RWPE2 (cell line): ENCODE measurements at regions not wholly inside any gene's neighbourhood (a gene's known extent, or its start where the extent isn't known, plus 50 kb on each side); places are given as distances from the start of the nearest gene placed in this dataset.

ENCODE experiments used
- ATAC-seq: fragments of 200-7000 bp; cut with Tn5 transposase; 3 replicates; pipeline ENCODE4 v1.9.1; 2021; ENCODE audit warnings: low read depth
- DNase-seq: peaks from one replicate; pipeline ENCODE4 v3.0.0-alpha.2; 2020; ENCODE audit warnings: low spot score
- H3K27ac ChIP-seq: fragments of 450-650 bp; 2 replicates; pipeline ENCODE4 v1.5.1; 2017; ENCODE audit warnings: mild to moderate bottlenecking; ENCODE audit not compliant: poor library complexity, severe bottlenecking
- H3K27me3 ChIP-seq: fragments of 250-450 bp; sonication (Bioruptor Pico); 2 replicates; pipeline ENCODE4 v1.5.1; 2021; ENCODE audit warnings: mild to moderate bottlenecking, moderate library complexity; ENCODE audit not compliant: insufficient read depth, poor library complexity, severe bottlenecking
- H3K36me3 ChIP-seq: fragments of 250-450 bp; sonication (Bioruptor Pico); 2 replicates; pipeline ENCODE4 v1.5.1; 2020; ENCODE audit warnings: low read depth, mild to moderate bottlenecking, moderate library complexity
- H3K4me1 ChIP-seq: fragments of 250-450 bp; sonication (Bioruptor Pico); 2 replicates; pipeline ENCODE4 v1.5.1; 2021; ENCODE audit warnings: mild to moderate bottlenecking, moderate library complexity; ENCODE audit not compliant: insufficient read depth, poor library complexity, severe bottlenecking
- H3K4me3 ChIP-seq: fragments of 250-450 bp; sonication (Bioruptor Pico); 2 replicates; pipeline ENCODE4 v1.5.1; 2021; ENCODE audit warnings: mild to moderate bottlenecking, moderate library complexity; ENCODE audit not compliant: severe bottlenecking
- H3K9me3 ChIP-seq: fragments of 250-450 bp; sonication (Bioruptor Pico); 2 replicates; pipeline ENCODE4 v1.5.1; 2021; ENCODE audit warnings: mild to moderate bottlenecking, moderate library complexity; ENCODE audit not compliant: severe bottlenecking
- TF ChIP-seq, protein P1 (sequence below): fragments of 450-650 bp; IDR thresholded peaks from one replicate; pipeline ENCODE4 v1.5.1; 2017; ENCODE audit warnings: mild to moderate bottlenecking, moderate library complexity; ENCODE audit not compliant: poor library complexity, severe bottlenecking

DNA sequence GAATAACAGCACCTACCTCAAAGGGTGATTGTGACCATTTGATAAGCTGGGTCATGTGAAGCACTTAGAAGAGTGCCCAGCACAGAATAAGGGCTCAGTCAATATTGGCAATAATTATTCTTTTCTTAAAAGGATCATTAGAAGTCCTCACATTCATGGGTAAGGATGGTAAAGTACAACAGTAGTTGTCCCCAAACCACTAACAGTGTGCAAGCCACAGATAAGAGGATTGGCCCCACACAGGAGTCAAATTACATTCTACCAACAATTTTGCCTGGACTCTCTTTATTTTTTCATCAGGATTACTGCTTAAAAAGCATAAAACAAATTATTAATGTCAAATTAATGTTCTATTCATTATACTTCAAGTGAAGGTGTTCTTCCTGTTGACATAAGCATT lies 271.5 kb upstream of the PDGFD start:
- Histone ChIP-seq H3K9me3 (no peaks in the 10 kb centered on the region), H3K4me1 (no peaks in the 10 kb centered on the region), H3K4me3 (no peak overlapping the region), H3K36me3 (no peaks in the 10 kb centered on the region), H3K27ac (no peak overlapping the region), H3K27me3 (no peaks in the 10 kb centered on the region)
- TF ChIP-seq, protein P1, sequence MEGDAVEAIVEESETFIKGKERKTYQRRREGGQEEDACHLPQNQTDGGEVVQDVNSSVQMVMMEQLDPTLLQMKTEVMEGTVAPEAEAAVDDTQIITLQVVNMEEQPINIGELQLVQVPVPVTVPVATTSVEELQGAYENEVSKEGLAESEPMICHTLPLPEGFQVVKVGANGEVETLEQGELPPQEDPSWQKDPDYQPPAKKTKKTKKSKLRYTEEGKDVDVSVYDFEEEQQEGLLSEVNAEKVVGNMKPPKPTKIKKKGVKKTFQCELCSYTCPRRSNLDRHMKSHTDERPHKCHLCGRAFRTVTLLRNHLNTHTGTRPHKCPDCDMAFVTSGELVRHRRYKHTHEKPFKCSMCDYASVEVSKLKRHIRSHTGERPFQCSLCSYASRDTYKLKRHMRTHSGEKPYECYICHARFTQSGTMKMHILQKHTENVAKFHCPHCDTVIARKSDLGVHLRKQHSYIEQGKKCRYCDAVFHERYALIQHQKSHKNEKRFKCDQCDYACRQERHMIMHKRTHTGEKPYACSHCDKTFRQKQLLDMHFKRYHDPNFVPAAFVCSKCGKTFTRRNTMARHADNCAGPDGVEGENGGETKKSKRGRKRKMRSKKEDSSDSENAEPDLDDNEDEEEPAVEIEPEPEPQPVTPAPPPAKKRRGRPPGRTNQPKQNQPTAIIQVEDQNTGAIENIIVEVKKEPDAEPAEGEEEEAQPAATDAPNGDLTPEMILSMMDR, result no peak
- DNase-seq (no peak), ATAC-seq (no peak)

DNA sequence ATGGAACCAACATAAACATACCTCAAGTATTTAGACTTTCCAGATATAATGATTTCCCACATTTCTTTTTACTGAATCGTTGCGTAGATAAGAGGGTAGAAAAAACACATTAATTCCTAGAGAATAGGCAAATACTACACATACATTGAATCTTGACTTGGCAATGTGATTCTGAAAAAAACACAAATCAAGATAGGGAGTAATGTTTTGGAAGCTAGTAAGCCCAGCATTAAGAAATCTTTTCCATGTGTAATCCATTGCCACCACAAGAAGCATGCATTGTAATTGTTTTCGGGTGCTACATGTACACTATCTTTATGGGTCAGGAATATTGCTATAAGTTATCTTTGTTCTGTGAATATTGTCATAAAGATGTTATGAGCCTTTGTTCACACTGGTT lies 269.8 kb upstream of the PDGFD start:
- Histone ChIP-seq H3K36me3 (no peaks in the 10 kb centered on the region), H3K4me1 (no peaks in the 10 kb centered on the region), H3K4me3 (no peak overlapping the region), H3K27ac (no peak overlapping the region), H3K27me3 (no peaks in the 10 kb centered on the region), H3K9me3 (no peaks in the 10 kb centered on the region)
- ATAC-seq (no peak), DNase-seq (no peak)
- TF ChIP-seq, protein P1, result no peak

DNA sequence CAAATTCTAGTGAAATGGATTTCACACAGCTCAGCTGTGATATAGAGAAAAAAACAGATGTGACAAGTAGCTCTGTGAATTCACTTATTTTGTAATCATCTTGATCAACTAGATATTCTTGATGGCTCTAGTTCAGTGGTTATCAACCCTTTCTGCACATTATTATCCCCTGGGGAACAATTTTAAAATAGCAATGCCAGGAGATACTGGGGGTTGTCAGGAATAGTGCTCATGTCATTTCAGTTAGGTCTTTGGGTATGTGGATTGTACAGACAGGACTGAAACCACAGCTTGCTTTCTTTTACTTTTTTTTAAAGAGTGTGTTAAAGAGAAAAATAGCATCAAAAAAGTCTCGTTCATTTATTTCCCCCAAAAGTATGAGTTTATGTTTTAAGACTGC lies 269.0 kb upstream of the PDGFD start:
- no peaks in the 10 kb centered on the region for H3K27me3 ChIP-seq
- H3K9me3 ChIP-seq, result no peaks in the 10 kb centered on the region
- TF ChIP-seq, protein P1, result no peak
- DNase-seq (no peak), ATAC-seq (no peak)
- H3K4me3 ChIP-seq, result no peak overlapping the region
- no peaks in the 10 kb centered on the region for H3K4me1 ChIP-seq
- no peaks in the 10 kb centered on the region for H3K36me3 ChIP-seq
- H3K27ac ChIP-seq, result no peak overlapping the region

DNA sequence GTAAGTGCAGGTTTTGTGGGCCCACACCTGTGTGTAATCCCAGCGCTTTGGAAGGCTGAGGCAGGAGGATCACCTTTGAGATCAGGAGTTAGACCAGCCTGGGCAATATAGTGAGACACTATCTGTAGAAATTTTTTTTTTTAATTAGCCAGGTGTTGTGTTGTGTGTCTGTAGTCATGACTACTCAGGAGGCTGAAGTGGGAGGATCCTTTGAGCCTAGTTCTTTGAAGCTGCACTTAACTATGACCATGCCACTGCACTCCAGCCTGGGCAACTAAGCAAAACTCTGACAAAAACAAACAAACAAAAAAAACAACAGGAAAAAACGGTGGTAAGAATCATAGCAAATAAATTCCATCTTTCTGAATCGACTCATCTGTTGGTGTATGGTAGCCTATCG lies 268.6 kb upstream of the PDGFD start:
- Histone ChIP-seq H3K4me3 (no peak overlapping the region), H3K4me1 (no peaks in the 10 kb centered on the region), H3K9me3 (no peaks in the 10 kb centered on the region), H3K36me3 (no peaks in the 10 kb centered on the region), H3K27me3 (no peaks in the 10 kb centered on the region), H3K27ac (no peak overlapping the region)
- ATAC-seq (no peak), DNase-seq (no peak)
- TF ChIP-seq, protein P1, result no peak

DNA sequence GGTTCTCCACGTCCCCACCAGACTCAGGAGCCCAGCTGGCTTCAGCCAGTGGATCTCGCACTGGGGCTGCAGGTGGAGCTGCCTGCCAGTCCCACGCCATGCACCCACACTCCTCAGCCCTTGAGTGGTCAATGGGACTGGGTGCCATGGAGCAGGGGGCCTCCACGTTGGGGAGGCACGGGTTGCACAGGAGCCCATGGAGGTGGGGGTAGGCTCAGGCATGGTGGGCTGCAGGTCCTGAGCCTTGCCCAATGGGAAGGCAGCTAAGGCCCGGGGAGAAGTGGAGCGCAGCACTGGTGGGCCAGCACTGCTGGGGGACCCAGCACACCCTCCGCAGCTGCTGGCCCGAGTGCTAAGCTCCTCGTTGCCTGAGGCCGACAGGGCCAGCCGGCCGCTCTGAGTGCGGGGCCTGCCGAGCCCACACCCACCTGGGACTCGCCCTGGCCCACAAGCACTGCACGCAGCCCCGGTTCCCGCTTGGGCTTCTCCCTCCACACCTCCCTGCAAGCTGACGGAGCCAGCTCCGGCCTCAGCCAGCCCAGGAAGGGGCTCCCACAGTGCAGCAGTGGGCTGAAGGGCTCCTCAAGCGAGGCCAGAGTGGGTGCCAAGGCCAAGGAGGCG lies 258.5 kb upstream of the PDGFD start:
- Histone ChIP-seq H3K9me3 (no peaks in the 10 kb centered on the region), H3K4me1 (no peaks in the 10 kb centered on the region), H3K36me3 (no peaks in the 10 kb centered on the region), H3K27ac (no peak overlapping the region), H3K27me3 (no peaks in the 10 kb centered on the region), H3K4me3 (no peak overlapping the region)
- DNase-seq, result peak; percentile 50
- ATAC-seq, result no peak
- TF ChIP-seq, protein P1, result no peak
